B cell (primary cell): ENCODE measurements at regions not wholly inside any gene's neighbourhood (a gene's known extent, or its start where the extent isn't known, plus 50 kb on each side); places are given as distances from the start of the nearest gene placed in this dataset.

Experiments used
- ATAC-seq: fragments of 200-7000 bp; cut with Tn5 transposase; one replicate; pipeline ENCODE4 v1.10.0; 2021; ENCODE audit warnings: low read depth, mild to moderate bottlenecking, moderate number of reproducible peaks, moderate library complexity
- CTCF ChIA-PET: fragments of 350-600 bp; sonication (Branson Sonifier 250); formaldehyde crosslinking; loops from one replicate; lab custom pipeline; 2021; ENCODE audit warnings: antibody characterized with exemption, inconsistent platforms; lab: Charles Lee
- POLR2A ChIA-PET: fragments of 350-600 bp; sonication (Branson Sonifier 250); formaldehyde crosslinking; loops from one replicate; lab custom pipeline; 2021; ENCODE audit warnings: antibody characterized with exemption; lab: Charles Lee
- DNase-seq: peaks from one replicate; pipeline ENCODE4 v3.0.0; 2013
- H2AFZ ChIP-seq: 2 replicates; pipeline ENCODE4 v1.6.1; 2012; ENCODE audit warnings: mild to moderate bottlenecking, low read depth, low read length; ENCODE audit not compliant: insufficient read depth, poor library complexity, severe bottlenecking
- H3K27ac ChIP-seq, 2 donors: 1 replicate in 1 of 2; 2 replicates in 1 of 2; pipeline ENCODE4 v1.5.1; 2012 to 2013; ENCODE audit warnings: low read length in 2 of 2, mild to moderate bottlenecking in 2 of 2, moderate library complexity in 1 of 2
- H3K27me3 ChIP-seq, 4 experiments: fragments of 200-600 bp in 1 of 4; sonication (generic) in 1 of 4; replicated peaks in 1 of 4; 1 replicate in 2 of 4; 2 replicates in 2 of 4; pipeline versions ENCODE4 v1.6.1 to v1.7.0; 2013 to 2016; ENCODE audit warnings: low read length in 3 of 4, mild to moderate bottlenecking in 2 of 4, mixed read lengths in 1 of 4, moderate library complexity in 1 of 4; ENCODE audit not compliant: insufficient read depth in 4 of 4, control insufficient read depth in 3 of 4; ENCODE audit errors: control extremely low read depth in 1 of 4
- H3K36me3 ChIP-seq, 2 experiments: replicated peaks in 1 of 2; 1 replicate in 1 of 2; 2 replicates in 1 of 2; pipeline versions ENCODE4 v1.6.1 to v1.7.1; 2013; ENCODE audit warnings: low read length in 1 of 2; ENCODE audit not compliant: insufficient read depth in 2 of 2, control insufficient read depth in 1 of 2; ENCODE audit errors: control extremely low read depth in 1 of 2, extremely low read depth in 1 of 2
- H3K4me1 ChIP-seq, 2 donors: fragments of 200-600 bp in 1 of 2; sonication (generic) in 1 of 2; 1 replicate in 1 of 2; 2 replicates in 1 of 2; pipeline versions ENCODE4 v1.5.1 to v1.6.1; 2013 to 2017; ENCODE audit warnings: low read length in 2 of 2; ENCODE audit not compliant: control insufficient read depth in 2 of 2, insufficient read depth in 2 of 2
- H3K4me2 ChIP-seq: replicated peaks from 2 replicates; pipeline ENCODE3; 2012; ENCODE audit warnings: mild to moderate bottlenecking, low read depth, low read length; ENCODE audit not compliant: poor library complexity, severe bottlenecking
- H3K4me3 ChIP-seq, 5 experiments: fragments of 200-600 bp in 1 of 5; sonication (generic) in 1 of 5; 1 replicate in 3 of 5; 2 replicates in 2 of 5; pipeline versions ENCODE4 v1.5.1 to v1.7.0; 2011 to 2016; ENCODE audit warnings: low read length in 4 of 5, mild to moderate bottlenecking in 4 of 5, low read depth in 2 of 5, control low read depth in 1 of 5, moderate library complexity in 1 of 5; ENCODE audit not compliant: insufficient read depth in 1 of 5; ENCODE audit errors: control extremely low read depth in 1 of 5, extremely low read depth in 1 of 5
- H3K79me2 ChIP-seq: fragments of 200-600 bp; sonication (generic); one replicate; pipeline ENCODE4 v1.6.0; 2016; ENCODE audit warnings: low read length; ENCODE audit not compliant: control insufficient read depth, insufficient read depth
- H3K9ac ChIP-seq: fragments of 200-600 bp; sonication (generic); 2 replicates; pipeline ENCODE4 v1.6.1; 2017; ENCODE audit warnings: mild to moderate bottlenecking, low read length, moderate library complexity
- H3K9me3 ChIP-seq, 3 donors: one replicate each; pipeline versions ENCODE4 v1.6.1 to v1.7.1; 2013; ENCODE audit warnings: low read length in 2 of 3; ENCODE audit not compliant: control insufficient read depth in 2 of 3, insufficient read depth in 1 of 3; ENCODE audit errors: control extremely low read depth in 1 of 3
- H4K20me1 ChIP-seq: 2 replicates; pipeline ENCODE4 v1.6.0; 2012; ENCODE audit warnings: mild to moderate bottlenecking, low read length; ENCODE audit not compliant: insufficient read depth, control insufficient read depth, poor library complexity, severe bottlenecking
- H3K27ac Mint-ChIP-seq: one replicate; pipeline ENCODE4 v1.8.0; 2021; ENCODE audit warnings: mixed read lengths
- H3K27me3 Mint-ChIP-seq: one replicate; pipeline ENCODE4 v1.8.0; 2021; ENCODE audit warnings: mixed read lengths
- H3K4me1 Mint-ChIP-seq: one replicate; pipeline ENCODE4 v1.8.0; 2021; ENCODE audit warnings: mixed read lengths
- H3K4me3 Mint-ChIP-seq: one replicate; pipeline ENCODE4 v1.8.0; 2021; ENCODE audit warnings: mixed read lengths
- H3K9me3 Mint-ChIP-seq: one replicate; pipeline ENCODE4 v1.8.0; 2022; ENCODE audit warnings: mixed read lengths; ENCODE audit not compliant: insufficient read depth
- CTCF ChIP-seq: fragments of 200-600 bp; IDR thresholded peaks from one replicate; pipeline ENCODE4 v1.8.0; 2022; ENCODE audit warnings: antibody characterized with exemption, mild to moderate bottlenecking
- EZH2 ChIP-seq: IDR thresholded peaks from 2 replicates; pipeline ENCODE4 v1.6.1; 2012; ENCODE audit warnings: borderline replicate concordance, low read depth, mild to moderate bottlenecking, moderate library complexity, low read length; ENCODE audit not compliant: insufficient read depth, poor library complexity, severe bottlenecking
- WGBS: methylation state at CpG from one replicate; pipeline ENCODE4 v1.1.5; 2013; ENCODE audit warnings: missing lambda C conversion rate; ENCODE audit not compliant: insufficient coverage; 5-methylcytosine and 5-hydroxymethylcytosine counted together
- intact Hi-C: fragments of 100-400 bp; cut with micrococcal nuclease; formaldehyde crosslinking; loops from one replicate; pipeline ENCODE4 v1.10.0; 2022

GRCh38 chr1:198003468-198003867 lies 86.3 kb downstream of the LHX9 start:
- no peak overlapping the region for H3K4me3 Mint-ChIP-seq
- no peaks in the 10 kb centered on the region for H4K20me1 ChIP-seq
- H3K9ac ChIP-seq: no peak overlapping the region
- H3K9me3 Mint-ChIP-seq: no peaks in the 10 kb centered on the region
- DNase-seq: no peak
- H3K27ac Mint-ChIP-seq: no peak overlapping the region
- H3K27me3 ChIP-seq: peaks cover 0 to 7% (median 2%) of the 10 kb centered on the region in 4 experiments
- no peaks in the 10 kb centered on the region for H3K36me3 ChIP-seq
- no peaks in the 10 kb centered on the region for H3K9me3 ChIP-seq
- H3K27ac ChIP-seq: no peak overlapping the region
- H3K79me2 ChIP-seq: no peaks in the 10 kb centered on the region
- CTCF ChIA-PET: no interaction called here
- WGBS: 83% methylated on average over 1 of the region's 2 CpGs
- H3K4me2 ChIP-seq: no peak overlapping the region
- intact Hi-C loops: no loop called here
- H3K4me1 ChIP-seq: no peaks in the 10 kb centered on the region
- peaks cover 43% of the 10 kb centered on the region for H3K27me3 Mint-ChIP-seq
- ATAC-seq: no peak
- TF ChIP-seq EZH2 (no peak), CTCF (no peak)
- H3K4me3 ChIP-seq: no peak overlapping the region
- H3K4me1 Mint-ChIP-seq: no peaks in the 10 kb centered on the region
- no peak overlapping the region for H2AFZ ChIP-seq
- POLR2A ChIA-PET: no interaction called here

GRCh38 chr1:198007011-198007410 lies 89.8 kb downstream of the LHX9 start:
- DNase-seq (no peak), ATAC-seq (no peak)
- Mint-ChIP-seq H3K27me3 (peaks cover 28% of the 10 kb centered on the region), H3K4me3 (no peak overlapping the region), H3K9me3 (no peaks in the 10 kb centered on the region), H3K27ac (no peak overlapping the region), H3K4me1 (no peaks in the 10 kb centered on the region)
- Histone ChIP-seq H3K4me3 (no peak overlapping the region), H4K20me1 (no peaks in the 10 kb centered on the region), H3K9ac (no peak overlapping the region), H3K4me2 (no peak overlapping the region), H3K4me1 (no peaks in the 10 kb centered on the region), H2AFZ (no peak overlapping the region), H3K9me3 (peaks cover 0 to 8% (median 6%) of the 10 kb centered on the region in 3 donors), H3K27me3 (peaks cover 0 to 7% (median 2%) of the 10 kb centered on the region in 4 experiments), H3K36me3 (no peaks in the 10 kb centered on the region), H3K27ac (no peak overlapping the region), H3K79me2 (no peaks in the 10 kb centered on the region)
- POLR2A ChIA-PET: no interaction called here
- TF ChIP-seq CTCF: no peak
- TF ChIP-seq EZH2: no peak
- intact Hi-C loops: no loop called here
- WGBS: no CpG with 5 or more reads among the region's 1 CpG
- CTCF ChIA-PET: no interaction called here
